NB4 (cell line): ENCODE measurements at regions not wholly inside any gene's neighbourhood (a gene's known extent, or its start where the extent isn't known, plus 50 kb on each side); places are given as distances from the start of the nearest gene placed in this dataset.

ENCODE experiments used
- CTCF ChIP-seq: IDR thresholded peaks from one replicate; pipeline ENCODE4 v1.5.1; 2012; ENCODE audit warnings: low read depth, low read length
- MAX ChIP-seq: IDR thresholded peaks from 2 replicates; pipeline ENCODE4 v1.6.1; 2011; ENCODE audit warnings: low read depth, low read length

GRCh38 chr5:105978011-105978410, 1692.7 kb downstream of the EFNA5 start:
- TF ChIP-seq CTCF (no peak), MAX (no peak)
